AG09309 (cell line): ENCODE measurements at regions not wholly inside any gene's neighbourhood (a gene's known extent, or its start where the extent isn't known, plus 50 kb on each side); places are given as distances from the start of the nearest gene placed in this dataset.

Source experiments
- DNase-seq: peaks from one replicate; pipeline ENCODE4 v3.0.0-alpha.2; 2010; ENCODE audit warnings: low read depth
- H3K4me3 ChIP-seq: 2 replicates; pipeline ENCODE4 v1.5.1; 2011; ENCODE audit warnings: mild to moderate bottlenecking, low read depth, low read length, moderate library complexity; ENCODE audit not compliant: control insufficient read depth
- TF ChIP-seq, protein P1 (sequence below): IDR thresholded peaks from 2 replicates; pipeline ENCODE4 v1.5.1; 2011; ENCODE audit warnings: mild to moderate bottlenecking, low read depth, low read length, inconsistent platforms; ENCODE audit not compliant: insufficient read depth, control insufficient read depth; ENCODE audit errors: missing control alignments

DNA sequence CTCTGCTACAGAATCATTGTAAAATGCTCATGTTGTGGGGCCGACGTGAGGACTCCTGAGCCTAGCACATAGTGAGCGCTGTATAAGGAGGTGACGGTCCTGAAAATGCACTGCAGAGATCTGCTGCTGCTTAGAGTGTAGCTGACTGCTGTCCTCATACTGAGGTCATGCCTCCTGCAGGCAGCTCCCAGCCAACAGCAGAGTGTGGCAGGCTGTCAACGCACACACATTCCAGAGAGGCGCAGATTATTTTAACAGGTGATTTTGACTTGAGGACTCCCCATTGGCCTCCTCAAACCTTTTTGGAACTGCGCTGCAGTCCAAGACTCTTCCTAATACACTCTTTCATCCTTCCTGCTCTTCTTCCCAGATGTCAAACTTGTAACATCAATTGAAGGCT lies 119.8 kb upstream of the KCNJ6 start:
- H3K4me3 ChIP-seq: no peak overlapping the region
- TF ChIP-seq, protein P1, sequence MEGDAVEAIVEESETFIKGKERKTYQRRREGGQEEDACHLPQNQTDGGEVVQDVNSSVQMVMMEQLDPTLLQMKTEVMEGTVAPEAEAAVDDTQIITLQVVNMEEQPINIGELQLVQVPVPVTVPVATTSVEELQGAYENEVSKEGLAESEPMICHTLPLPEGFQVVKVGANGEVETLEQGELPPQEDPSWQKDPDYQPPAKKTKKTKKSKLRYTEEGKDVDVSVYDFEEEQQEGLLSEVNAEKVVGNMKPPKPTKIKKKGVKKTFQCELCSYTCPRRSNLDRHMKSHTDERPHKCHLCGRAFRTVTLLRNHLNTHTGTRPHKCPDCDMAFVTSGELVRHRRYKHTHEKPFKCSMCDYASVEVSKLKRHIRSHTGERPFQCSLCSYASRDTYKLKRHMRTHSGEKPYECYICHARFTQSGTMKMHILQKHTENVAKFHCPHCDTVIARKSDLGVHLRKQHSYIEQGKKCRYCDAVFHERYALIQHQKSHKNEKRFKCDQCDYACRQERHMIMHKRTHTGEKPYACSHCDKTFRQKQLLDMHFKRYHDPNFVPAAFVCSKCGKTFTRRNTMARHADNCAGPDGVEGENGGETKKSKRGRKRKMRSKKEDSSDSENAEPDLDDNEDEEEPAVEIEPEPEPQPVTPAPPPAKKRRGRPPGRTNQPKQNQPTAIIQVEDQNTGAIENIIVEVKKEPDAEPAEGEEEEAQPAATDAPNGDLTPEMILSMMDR: no peak
- DNase-seq: no peak

DNA sequence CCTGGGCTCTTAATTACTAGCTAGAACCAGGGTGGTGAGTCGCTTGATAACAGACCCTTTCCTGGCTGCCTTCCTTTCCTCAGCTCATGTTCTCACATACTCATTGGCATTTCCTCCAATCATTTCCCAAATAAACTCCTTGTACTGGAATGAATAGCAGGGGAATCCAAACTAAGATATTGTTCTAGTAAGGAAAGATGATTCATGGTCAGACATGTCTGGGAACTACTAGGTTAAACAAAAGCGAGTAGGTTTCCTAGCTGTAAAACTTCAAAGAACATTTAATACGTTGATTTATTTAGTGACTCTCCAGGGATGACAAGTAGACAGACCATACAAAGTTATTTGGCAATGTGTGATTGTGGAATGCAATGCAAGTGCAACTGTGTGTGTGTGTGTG lies 121.2 kb upstream of the KCNJ6 start:
- H3K4me3 ChIP-seq: no peak overlapping the region
- no peak for DNase-seq
- TF ChIP-seq, protein P1: no peak

DNA sequence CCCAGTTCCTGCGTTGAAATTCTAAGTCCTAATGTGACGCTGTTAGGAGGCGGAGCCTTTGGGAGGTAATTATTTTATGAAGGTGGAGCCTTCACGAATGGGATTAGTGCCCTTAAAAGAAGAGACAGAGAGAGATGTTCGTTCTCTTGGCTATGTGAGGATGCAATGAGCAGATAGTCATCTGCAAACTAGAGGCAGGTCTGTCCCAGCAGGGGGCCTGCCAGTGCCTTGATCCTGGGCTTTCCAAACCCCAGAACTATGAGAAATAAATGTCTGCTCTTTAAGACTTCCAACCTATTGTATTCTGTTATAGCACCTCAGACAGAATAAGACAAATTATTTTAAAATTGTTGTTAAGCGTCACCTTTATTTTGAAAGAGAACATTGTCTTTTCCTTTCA lies 123.1 kb upstream of the KCNJ6 start:
- no peak for DNase-seq
- no peak overlapping the region for H3K4me3 ChIP-seq
- TF ChIP-seq, protein P1: no peak

- no peak overlapping the region for H3K4me3 ChIP-seq
- DNase-seq: no peak
- TF ChIP-seq, protein P1: no peak
These were observed 123.6 kb upstream of the KCNJ6 start for GRCh38 chr21:38039841-38040240.

DNA sequence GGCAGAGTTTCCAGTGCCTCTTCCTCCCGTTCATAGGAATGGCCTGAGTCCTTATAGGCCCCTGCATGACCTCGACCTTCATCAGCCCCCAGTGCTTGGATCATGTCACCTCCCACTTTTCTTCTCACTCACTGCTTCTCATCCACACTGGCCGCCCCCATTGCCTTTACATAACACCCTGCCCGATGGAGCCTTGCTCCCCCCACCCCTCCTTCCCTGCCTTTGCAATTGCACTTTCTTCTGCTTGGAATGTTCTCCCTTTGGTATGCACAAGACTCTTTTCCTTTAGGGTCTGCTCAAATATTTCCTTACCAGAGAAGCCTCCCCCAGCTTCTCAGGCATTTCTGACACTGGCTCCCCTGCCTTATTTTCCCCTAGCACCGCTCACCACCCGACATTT lies 125.2 kb upstream of the KCNJ6 start:
- TF ChIP-seq, protein P1: no peak
- no peak for DNase-seq
- H3K4me3 ChIP-seq: no peak overlapping the region

GRCh38 chr21:38042246-38042645 lies 126.0 kb upstream of the KCNJ6 start:
- DNase-seq: no peak
- TF ChIP-seq, protein P1: no peak
- no peak overlapping the region for H3K4me3 ChIP-seq

- TF ChIP-seq, protein P1: no peak
- DNase-seq: no peak
- H3K4me3 ChIP-seq: no peak overlapping the region
These were observed 131.9 kb upstream of the KCNJ6 start for GRCh38 chr21:38048167-38048566.
